ENCODE measurements at regions not wholly inside any gene's neighbourhood (a gene's known extent, or its start where the extent isn't known, plus 50 kb on each side); places are given as distances from the start of the nearest gene placed in this dataset.
A peak's percentile ranks its signal among the peaks of the same experiment; 100 is the strongest.

DNA sequence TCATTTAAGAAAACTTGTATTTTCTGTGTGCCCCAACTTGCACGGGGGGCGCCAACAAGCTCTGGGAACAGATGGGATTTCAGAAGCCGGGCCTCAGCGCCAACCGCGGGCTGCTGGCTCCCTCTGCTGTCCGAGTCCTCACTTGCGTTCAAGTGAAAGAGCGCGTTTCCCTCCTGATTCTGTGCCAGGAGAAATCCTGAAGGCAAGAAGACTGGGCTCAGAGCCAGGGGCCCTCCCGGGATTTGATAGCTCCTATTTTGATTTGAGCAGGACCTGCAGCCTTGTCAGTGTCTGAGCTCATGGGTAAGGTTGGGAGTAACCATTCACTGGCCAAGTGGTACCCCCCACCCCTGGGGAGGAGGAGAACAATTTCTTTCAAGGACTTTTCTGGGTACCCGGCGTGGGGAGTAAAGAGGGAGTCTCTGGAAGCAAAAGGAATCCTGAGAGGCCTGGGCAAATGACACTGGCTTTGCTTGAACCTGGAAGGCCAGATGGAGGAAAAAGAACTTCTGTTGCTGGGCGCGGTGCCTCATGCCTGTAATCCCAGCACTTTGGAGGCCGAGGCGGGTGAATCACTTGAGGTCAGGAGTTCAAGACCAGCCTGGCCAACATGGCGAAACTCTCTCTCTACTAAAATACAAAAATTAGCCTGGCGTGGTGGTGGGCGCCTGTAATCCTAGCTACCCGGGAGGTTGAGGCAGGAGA is 179.0 kb upstream of the RGS6 start:
- no CpG with 5 or more reads among the region's 21 CpGs for WGBS (ENCODE audit: extremely low coverage, insufficient read length, low lambda C conversion rate)
- DNase-seq, result peak; percentile 90
- H3K27ac ChIP-seq (ENCODE audit: insufficient read length, low read depth, low read length), result no peak overlapping the region

More for the DNA sequence above, 179.0 kb upstream of the RGS6 start:
- no peak overlapping the region for H3K18ac ChIP-seq (ENCODE audit: insufficient read length, low read depth, low read length)
- no peak overlapping the region for H4K91ac ChIP-seq (ENCODE audit: insufficient read length, low read depth, low read length)
- TF ChIP-seq, protein P1, sequence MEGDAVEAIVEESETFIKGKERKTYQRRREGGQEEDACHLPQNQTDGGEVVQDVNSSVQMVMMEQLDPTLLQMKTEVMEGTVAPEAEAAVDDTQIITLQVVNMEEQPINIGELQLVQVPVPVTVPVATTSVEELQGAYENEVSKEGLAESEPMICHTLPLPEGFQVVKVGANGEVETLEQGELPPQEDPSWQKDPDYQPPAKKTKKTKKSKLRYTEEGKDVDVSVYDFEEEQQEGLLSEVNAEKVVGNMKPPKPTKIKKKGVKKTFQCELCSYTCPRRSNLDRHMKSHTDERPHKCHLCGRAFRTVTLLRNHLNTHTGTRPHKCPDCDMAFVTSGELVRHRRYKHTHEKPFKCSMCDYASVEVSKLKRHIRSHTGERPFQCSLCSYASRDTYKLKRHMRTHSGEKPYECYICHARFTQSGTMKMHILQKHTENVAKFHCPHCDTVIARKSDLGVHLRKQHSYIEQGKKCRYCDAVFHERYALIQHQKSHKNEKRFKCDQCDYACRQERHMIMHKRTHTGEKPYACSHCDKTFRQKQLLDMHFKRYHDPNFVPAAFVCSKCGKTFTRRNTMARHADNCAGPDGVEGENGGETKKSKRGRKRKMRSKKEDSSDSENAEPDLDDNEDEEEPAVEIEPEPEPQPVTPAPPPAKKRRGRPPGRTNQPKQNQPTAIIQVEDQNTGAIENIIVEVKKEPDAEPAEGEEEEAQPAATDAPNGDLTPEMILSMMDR (conservative IDR thresholded peaks at IDR 0.05), result peak; percentile 98
- no peak overlapping the region for H2BK120ac ChIP-seq (ENCODE audit: low read depth, low read length, poor library complexity, severe bottlenecking)
- H3K23ac ChIP-seq (ENCODE audit: insufficient read length, low read depth, low read length), result no peak overlapping the region
- H3K27me3 Mint-ChIP-seq (ENCODE audit: low read depth), result peaks cover 6% of the 10 kb centered on the region
- no peaks in the 10 kb centered on the region for H3K23me2 ChIP-seq (ENCODE audit: insufficient read length, low read depth, low read length, poor library complexity, severe bottlenecking)
- H3T11ph ChIP-seq (ENCODE audit: low read length), result no peak overlapping the region
- no peaks in the 10 kb centered on the region for H4K20me1 ChIP-seq (ENCODE audit: control insufficient read depth, insufficient read depth, insufficient read length)
- H2BK15ac ChIP-seq (ENCODE audit: low read depth, low read length), result no peak overlapping the region
- no peaks in the 10 kb centered on the region for H3K27me3 ChIP-seq (ENCODE audit: insufficient read depth, low read length)
- no peak overlapping the region for H2BK12ac ChIP-seq (ENCODE audit: insufficient read length, low read depth, low read length)
- no peak overlapping the region for H3K9ac ChIP-seq (ENCODE audit: extremely low read depth, insufficient read length, low read length)
- no peak overlapping the region for H4K8ac ChIP-seq (replicated peaks; ENCODE audit: insufficient read length, low read depth, low read length)
- no peak overlapping the region for H2BK5ac ChIP-seq (ENCODE audit: insufficient read length, low read length)
- H3K14ac ChIP-seq (ENCODE audit: insufficient read depth, low read length), result no peak overlapping the region
- H3K4me3 Mint-ChIP-seq, result no peak overlapping the region
- H4K5ac ChIP-seq (ENCODE audit: insufficient read length, low read depth, low read length), result no peak overlapping the region
- H3K4me2 ChIP-seq (ENCODE audit: insufficient read depth, insufficient read length, low read length), result no peak overlapping the region
- no peak overlapping the region for H2BK20ac ChIP-seq (ENCODE audit: low read depth, low read length, poor library complexity, severe bottlenecking)
- no peaks in the 10 kb centered on the region for H3K79me2 ChIP-seq (ENCODE audit: insufficient read depth, low read length)
- peak overlapping the region in 1 of 3 experiments; percentile 52; a peak in 1 of 7 replicates for H3K27ac Mint-ChIP-seq
- H3K79me1 ChIP-seq (ENCODE audit: insufficient read depth, low read depth, low read length, poor library complexity, severe bottlenecking), result no peaks in the 10 kb centered on the region
- no peak overlapping the region for H2AK5ac ChIP-seq (ENCODE audit: insufficient read length, low read length)
- peaks cover 7 to 9% (median 8%) of the 10 kb centered on the region in 3 experiments for H3K36me3 Mint-ChIP-seq (ENCODE audit: insufficient read depth in 1 of 3, low read depth in 3 of 3)
- H3K56ac ChIP-seq (ENCODE audit: insufficient read length, low read depth, low read length), result no peak overlapping the region
- H3K9me3 Mint-ChIP-seq, result peaks cover 10 to 11% of the 10 kb centered on the region in 2 experiments
- H2AFZ ChIP-seq (ENCODE audit: low read length), result no peak overlapping the region
- H3K9me3 ChIP-seq (ENCODE audit: control insufficient read depth, low read depth, low read length), result no peaks in the 10 kb centered on the region
- H3K4me1 ChIP-seq (ENCODE audit: insufficient read depth, low read length), result no peaks in the 10 kb centered on the region
- peaks cover 23 to 24% of the 10 kb centered on the region in 2 experiments for H3K4me1 Mint-ChIP-seq
- H3K4ac ChIP-seq (ENCODE audit: low read depth, low read length), result no peak overlapping the region
